ENCODE measurements at regions not wholly inside any gene's neighbourhood (a gene's known extent, or its start where the extent isn't known, plus 50 kb on each side); places are given as distances from the start of the nearest gene placed in this dataset.
"Not testable (repeated sequence)": the region's sequence is repeated elsewhere in the genome, so short reads cannot be mapped to it uniquely, and the experiment has no call there.

- no peak for DNase-seq (ENCODE audit: low read depth)
Measured at GRCh38 chr11:80778432-80778831, 1337.6 kb upstream of the TENM4 start.

DNA sequence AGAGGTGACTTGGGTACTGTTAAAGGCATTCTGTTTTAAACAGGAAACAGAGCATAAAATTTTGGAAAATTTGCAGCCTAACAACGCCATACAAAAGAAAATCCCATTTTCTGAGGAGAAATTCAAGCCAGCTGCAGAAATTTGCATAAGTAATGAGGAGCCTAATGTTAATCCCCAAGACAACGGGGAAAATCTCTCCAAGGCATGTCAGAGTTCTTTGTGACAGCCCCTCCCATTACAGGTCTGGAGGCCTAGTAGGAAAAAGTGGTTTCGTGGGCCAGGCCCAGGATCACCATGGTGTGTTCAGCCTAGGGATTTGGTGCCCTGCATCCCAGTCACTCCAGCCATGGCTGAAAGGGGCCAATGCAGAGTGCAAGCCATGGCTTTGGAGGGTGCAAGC, 1333.1 kb upstream of the TENM4 start:
- no peak for DNase-seq (ENCODE audit: low read depth)

GRCh38 chr11:80771017-80771416, 1330.2 kb upstream of the TENM4 start:
- no peak for DNase-seq (ENCODE audit: low read depth)

DNA sequence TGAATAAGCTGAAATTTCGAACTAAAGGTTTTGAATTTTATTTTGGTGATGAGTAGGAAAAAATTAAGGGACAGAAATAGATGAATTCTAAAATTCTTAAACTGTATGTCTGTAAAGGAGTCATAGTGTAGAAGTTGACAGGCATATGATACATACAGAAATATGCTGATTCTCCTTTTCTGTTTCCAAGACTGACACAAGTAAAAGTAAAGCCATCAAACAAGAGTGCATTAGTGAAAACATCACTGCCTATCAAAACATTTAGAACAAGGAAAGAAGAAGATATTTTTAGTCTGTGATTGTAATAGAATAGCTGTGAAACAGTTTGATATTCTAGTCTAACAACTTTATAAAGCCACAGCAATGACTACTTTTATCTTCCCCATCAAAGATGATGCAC, 1318.0 kb upstream of the TENM4 start:
- DNase-seq (ENCODE audit: low read depth): no peak

DNA sequence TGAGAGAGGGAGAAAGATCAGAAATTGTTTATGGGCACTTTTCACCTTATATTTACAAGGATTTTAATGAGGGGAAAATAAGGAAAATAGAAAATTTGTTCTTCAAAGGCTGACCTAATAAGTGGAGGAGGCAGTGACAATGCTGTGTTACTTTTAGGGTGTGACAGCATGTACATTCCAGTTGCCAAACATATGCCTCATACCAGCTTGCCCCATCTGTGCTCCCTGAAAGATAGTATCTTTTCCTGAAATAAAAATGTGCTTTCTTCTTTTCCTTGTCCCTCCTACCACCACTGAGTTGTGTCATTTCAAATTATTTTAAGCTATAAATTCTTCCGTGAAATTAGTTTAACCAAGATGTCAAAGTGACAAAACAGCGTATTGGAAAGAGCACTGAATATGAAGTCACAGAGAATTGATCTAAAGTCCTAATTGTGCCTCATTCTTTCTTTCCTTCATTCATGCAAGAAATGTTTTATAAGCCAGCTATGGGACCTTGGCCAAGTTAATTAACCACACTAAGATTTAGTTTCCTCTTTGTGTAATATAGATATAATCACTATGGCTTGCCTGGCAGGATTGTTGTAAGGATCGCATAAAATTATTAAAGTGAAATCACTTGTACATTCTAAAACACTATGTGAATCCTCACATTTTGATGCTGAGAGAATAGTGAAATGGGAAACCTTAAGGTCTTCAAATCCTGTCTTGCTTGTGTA, 1307.5 kb upstream of the TENM4 start:
- DNase-seq (ENCODE audit: low read depth): no peak

DNA sequence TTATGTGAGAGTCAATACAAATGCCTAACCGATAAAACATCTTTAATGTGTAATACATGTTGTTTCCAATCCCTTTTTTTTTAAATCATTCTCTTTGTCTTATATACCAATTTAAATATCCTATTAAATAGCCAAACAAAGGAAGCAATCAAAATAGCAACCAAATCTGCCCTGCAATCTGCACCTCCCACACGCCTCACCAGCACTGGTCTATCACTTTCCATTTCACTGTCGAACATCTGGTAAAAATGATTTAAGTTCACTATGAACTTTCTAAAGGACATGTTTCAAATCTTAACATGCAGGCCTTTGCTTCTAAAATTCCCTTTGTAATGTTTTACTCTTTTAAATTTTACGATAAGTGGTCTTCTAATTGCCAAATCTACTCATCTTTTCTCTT, 1305.5 kb upstream of the TENM4 start:
- DNase-seq (ENCODE audit: low read depth): no peak

- DNase-seq (ENCODE audit: low read depth): no peak
Measured at GRCh38 chr11:80745416-80745815, 1304.6 kb upstream of the TENM4 start.

DNA sequence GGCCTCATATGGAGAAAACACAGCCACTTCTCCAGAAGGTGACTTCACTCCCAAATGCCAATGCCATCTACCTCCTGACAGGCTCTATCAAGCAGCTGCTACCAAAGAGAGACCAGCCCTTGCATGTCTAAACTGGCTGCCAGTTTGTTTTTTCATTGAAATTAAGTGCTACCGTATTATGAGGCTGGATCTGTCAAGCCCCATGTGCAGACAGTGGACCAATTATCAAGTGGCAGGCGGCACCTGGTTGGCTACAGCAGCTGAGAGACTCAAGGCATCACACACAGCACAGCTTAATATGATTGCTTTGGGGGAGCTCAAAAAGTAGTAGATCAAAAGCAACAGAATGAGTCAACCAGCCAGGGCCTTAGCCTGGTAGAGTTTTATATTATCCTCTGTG, 1293.0 kb upstream of the TENM4 start:
- no peak for DNase-seq (ENCODE audit: low read depth)

- DNase-seq (ENCODE audit: low read depth): no peak
Measured at GRCh38 chr11:80733361-80733760, 1292.5 kb upstream of the TENM4 start.

GRCh38 chr11:80727315-80727714, 1286.5 kb upstream of the TENM4 start:
- DNase-seq (ENCODE audit: low read depth): peak; percentile 21

GRCh38 chr11:80726236-80726635, 1285.4 kb upstream of the TENM4 start:
- DNase-seq (ENCODE audit: low read depth): no peak

DNA sequence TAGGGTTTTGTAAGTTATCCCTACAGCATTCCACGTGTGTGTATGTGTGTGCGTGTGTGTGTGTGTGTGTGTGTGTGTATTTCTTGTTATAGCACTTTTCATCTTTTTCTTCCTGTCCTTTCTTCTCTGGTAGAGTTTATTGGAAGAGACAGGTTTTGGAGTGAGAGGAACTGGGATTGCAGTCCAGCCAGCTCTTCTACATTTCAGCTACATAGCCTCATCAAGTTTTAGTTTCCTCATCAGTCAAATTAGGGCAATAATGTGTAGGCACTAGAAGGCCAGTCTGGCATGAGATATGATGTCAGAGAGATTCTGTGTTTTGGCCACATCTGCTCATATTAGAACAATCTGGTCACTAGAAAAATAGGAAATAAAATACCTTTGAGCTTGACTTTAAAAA, 1283.5 kb upstream of the TENM4 start:
- no peak for DNase-seq (ENCODE audit: low read depth)

DNA sequence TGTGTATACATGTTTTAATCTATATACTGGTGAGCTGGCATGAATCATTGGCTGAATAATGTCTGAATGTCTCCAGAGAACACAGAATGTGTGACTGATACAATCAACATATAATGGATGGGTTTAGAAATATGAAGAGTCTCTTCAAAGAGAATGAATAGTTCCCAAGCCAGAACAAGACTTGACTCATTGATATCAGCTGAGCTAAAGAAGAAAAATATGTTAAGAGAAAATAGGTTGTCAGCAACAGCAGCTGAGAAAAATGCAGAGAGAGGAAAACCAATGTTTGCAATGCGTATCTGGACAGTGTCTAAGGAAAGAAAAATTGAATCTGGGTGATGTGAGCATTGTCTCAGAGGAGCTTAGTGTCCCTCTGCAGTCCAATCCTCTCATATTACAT, 1281.8 kb upstream of the TENM4 start:
- DNase-seq (ENCODE audit: low read depth): peak; percentile 69

GRCh38 chr11:80720295-80720694, 1279.5 kb upstream of the TENM4 start:
- no peak for DNase-seq (ENCODE audit: low read depth)

DNA sequence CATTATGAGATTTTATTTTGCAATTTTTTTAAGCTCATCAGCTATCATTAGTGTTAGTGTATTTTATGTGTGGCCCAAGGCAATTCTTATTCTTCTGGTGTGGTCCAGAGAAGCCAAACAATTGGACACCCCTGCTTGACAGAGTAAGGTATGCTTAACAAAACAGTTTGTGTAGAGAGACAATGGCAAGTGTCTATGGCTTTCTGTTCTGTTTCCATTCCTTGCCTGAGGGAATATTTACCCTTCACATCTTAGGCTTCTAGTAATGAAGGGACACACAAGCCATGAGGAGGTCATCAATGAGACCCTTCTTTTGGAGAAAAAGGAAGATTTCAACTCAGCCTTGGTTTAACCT, 1278.4 kb upstream of the TENM4 start:
- no peak for DNase-seq (ENCODE audit: low read depth)

- DNase-seq (ENCODE audit: low read depth): no peak
Measured at GRCh38 chr11:80718611-80719291, 1277.9 kb upstream of the TENM4 start.

DNA sequence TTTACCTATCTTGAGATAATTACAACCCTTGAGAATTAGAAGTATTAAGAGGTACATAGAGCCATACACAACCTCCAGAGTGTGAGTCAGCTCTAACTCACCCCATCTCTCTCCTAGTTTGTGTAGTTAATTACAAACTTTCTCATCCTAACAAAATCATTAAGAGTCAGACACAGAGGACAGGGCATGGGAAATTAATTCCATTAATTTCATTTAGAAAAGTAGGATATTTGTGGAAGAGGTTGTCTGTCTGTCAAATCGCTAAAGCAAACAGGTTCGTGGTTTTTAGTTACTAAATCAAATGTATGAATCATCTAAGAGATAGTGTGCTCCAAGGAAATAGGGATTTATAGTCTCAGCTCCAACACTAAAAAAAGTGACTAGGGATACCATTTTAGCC, 1261.4 kb upstream of the TENM4 start:
- DNase-seq (ENCODE audit: low read depth): peak; percentile 64

DNA sequence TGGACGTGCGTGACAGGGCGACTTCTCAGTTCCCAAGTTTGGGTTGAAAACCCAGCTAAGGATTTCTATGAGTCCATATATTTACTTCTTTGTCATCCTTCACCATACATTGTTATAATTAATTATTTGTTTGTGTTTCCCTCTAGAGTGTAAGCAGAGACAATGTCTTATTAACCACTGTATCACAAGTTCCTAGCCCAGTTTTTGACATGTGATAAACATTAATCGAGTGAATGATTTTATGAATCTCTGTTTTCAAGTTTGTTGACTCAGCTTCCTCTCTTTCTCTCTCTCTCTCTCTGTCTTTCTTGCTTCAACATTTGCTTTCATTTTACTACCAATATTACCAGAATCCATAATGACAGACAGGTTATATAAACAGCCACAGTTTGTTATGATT, 1259.6 kb upstream of the TENM4 start:
- no peak for DNase-seq (ENCODE audit: low read depth)

DNA sequence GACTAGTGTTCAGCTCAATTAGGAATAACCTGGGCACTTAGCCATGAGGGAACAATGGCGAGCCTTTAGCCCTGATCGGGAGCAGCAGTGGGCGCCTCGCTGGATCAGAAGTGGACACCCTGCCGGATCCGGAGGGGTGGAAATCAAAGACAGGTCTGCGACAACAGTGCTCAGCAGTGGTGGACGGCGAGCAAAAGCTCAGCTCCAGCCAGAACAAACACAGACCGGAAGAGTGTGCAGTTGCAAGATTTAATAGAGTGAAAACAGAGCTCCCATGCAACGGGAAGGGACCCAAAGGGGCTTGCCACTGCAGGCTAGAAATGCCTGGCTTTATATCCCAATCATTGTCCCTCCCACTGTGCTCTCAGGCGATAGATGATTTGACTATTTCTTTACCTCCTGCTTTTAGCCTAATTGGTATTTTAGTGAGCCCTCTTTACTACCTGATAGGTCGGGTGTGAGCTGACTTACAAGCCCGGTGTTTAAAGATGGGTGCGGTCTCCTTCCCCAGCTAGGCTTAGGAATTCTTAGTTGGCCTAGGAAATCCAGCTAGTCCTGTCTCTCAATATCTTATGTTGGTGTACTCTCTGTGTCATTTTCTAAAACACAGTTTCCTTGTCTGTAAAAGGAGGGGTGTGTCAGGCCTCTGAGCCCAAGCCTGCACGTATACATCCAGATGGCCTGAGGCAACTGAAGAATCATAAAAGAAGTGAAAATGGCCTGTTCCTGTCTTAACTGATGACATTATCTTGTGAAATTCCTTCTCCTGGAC, 1258.8 kb upstream of the TENM4 start:
- DNase-seq (ENCODE audit: low read depth): not testable (repeated sequence)

GRCh38 chr11:80698637-80699036, 1257.8 kb upstream of the TENM4 start:
- no peak for DNase-seq (ENCODE audit: low read depth)

GRCh38 chr11:80694385-80694784, 1253.6 kb upstream of the TENM4 start:
- no peak for DNase-seq (ENCODE audit: low read depth)

DNA sequence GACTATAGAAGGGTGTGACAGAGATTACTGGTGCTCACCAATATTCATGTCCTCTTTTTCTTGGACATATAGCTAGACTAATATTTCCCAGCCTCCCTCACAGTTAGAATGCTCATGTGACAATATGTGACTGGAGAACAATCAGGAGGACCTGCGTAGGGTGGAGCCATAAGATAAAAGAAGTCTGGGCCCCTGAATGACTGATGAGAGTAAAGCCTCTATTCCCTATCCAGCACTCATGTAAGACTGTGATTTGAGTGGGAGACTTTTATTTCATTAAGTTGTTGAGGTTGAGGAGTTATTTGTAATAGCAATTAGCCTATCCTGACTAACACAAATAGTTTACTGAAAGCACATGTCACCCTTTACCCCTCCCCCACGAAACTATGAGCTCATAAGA, 1247.1 kb upstream of the TENM4 start:
- no peak for DNase-seq (ENCODE audit: low read depth)

DNA sequence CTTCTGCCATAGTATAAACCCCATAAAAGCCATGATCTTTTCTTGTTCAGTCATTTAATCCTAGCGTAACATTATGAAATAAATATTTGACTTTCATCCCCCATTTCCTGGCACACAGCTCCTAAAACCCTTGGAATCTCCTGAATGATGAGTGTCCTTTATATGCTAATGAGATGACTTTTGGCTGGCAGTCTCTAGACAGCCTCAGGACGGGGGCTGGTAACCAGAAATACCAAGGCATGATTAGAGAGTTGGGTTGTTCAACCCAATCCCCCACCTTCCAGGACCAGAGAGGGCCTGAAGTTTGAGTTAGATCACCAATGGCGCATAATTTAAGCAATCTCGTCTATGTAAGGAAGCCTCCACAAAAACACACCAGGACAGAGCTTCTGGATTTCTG, 1246.1 kb upstream of the TENM4 start:
- no peak for DNase-seq (ENCODE audit: low read depth)

Data from amniotic epithelial cell (primary cell).